Neural cell (in vitro differentiated cells): ENCODE measurements at regions not wholly inside any gene's neighbourhood (a gene's known extent, or its start where the extent isn't known, plus 50 kb on each side); places are given as distances from the start of the nearest gene placed in this dataset.

Experiments used
- H2AFZ ChIP-seq: fragments of 200-600, 300-800 bp; sonication (generic), shearing (Covaris generic); 2 replicates; pipeline ENCODE4 v1.6.0; 2014; ENCODE audit warnings: low read depth, mild to moderate bottlenecking, antibody characterized with exemption, low read length, moderate library complexity
- H3F3A ChIP-seq: fragments of 200-600 bp; shearing (Covaris generic); 2 replicates; pipeline ENCODE4 v1.6.1; 2016; ENCODE audit warnings: mild to moderate bottlenecking, moderate library complexity, mixed read lengths, antibody characterized with exemption, low read length; ENCODE audit not compliant: insufficient read depth, poor library complexity, severe bottlenecking
- H3K27ac ChIP-seq: fragments of 200-600, 300-800 bp; sonication (generic), shearing (Covaris generic); 2 replicates; pipeline ENCODE4 v1.5.1; 2014; ENCODE audit warnings: mild to moderate bottlenecking, low read length, moderate library complexity
- H3K27me3 ChIP-seq: fragments of 300-800, 200-600 bp; sonication (generic), shearing (Covaris generic); 2 replicates; pipeline ENCODE4 v1.6.0; 2014; ENCODE audit warnings: mild to moderate bottlenecking, low read depth, low read length, moderate library complexity; ENCODE audit not compliant: insufficient read depth
- H3K36me3 ChIP-seq: fragments of 300-800, 200-600 bp; sonication (generic), shearing (Covaris generic); 2 replicates; pipeline ENCODE4 v1.5.1; 2014; ENCODE audit warnings: mild to moderate bottlenecking, antibody characterized with exemption, low read length, moderate library complexity; ENCODE audit not compliant: insufficient read depth
- H3K4me2 ChIP-seq: fragments of 300-800, 200-600 bp; sonication (generic), shearing (Covaris generic); 2 replicates; pipeline ENCODE4 v1.6.0; 2014; ENCODE audit warnings: mild to moderate bottlenecking, low read length
- H3K4me3 ChIP-seq: fragments of 300-800, 200-600 bp; sonication (generic), shearing (Covaris generic); 2 replicates; pipeline ENCODE4 v1.5.1; 2014; ENCODE audit warnings: mild to moderate bottlenecking, low read length, moderate library complexity
- H3K79me2 ChIP-seq: fragments of 200-600 bp; shearing (Covaris generic); replicated peaks from 2 replicates; pipeline ENCODE4 v1.6.0; 2014; ENCODE audit warnings: mild to moderate bottlenecking, low read length, moderate library complexity; ENCODE audit not compliant: insufficient read depth
- H3K9ac ChIP-seq: fragments of 300-800, 200-600 bp; sonication (generic), shearing (Covaris generic); 2 replicates; pipeline ENCODE4 v1.6.1; 2016; ENCODE audit warnings: mild to moderate bottlenecking, low read length, mixed read lengths
- H3K9me2 ChIP-seq: fragments of 200-600 bp; shearing (Covaris generic); 2 replicates; pipeline ENCODE4 v1.6.1; 2016; ENCODE audit warnings: mild to moderate bottlenecking, low read length, mixed read lengths; ENCODE audit not compliant: insufficient read depth
- H3K9me3 ChIP-seq: fragments of 200-600, 300-800 bp; sonication (generic), shearing (Covaris generic); 2 replicates; pipeline ENCODE4 v1.6.1; 2016; ENCODE audit warnings: mild to moderate bottlenecking, mixed run types, low read length, moderate library complexity, mixed read lengths
- H4K20me1 ChIP-seq: fragments of 200-600 bp; shearing (Covaris generic); 2 replicates; pipeline ENCODE4 v1.6.1; 2016; ENCODE audit warnings: mild to moderate bottlenecking, mixed run types; ENCODE audit not compliant: insufficient read depth
- CTCF ChIP-seq: fragments of 450-650 bp; IDR thresholded peaks from 2 replicates; pipeline ENCODE4 v1.5.1; 2014; ENCODE audit warnings: antibody characterized with exemption, mild to moderate bottlenecking, moderate library complexity; ENCODE audit not compliant: poor library complexity, severe bottlenecking
- EP300 ChIP-seq: fragments of 450-650 bp; conservative IDR thresholded peaks from 2 replicates; pipeline ENCODE4 v1.6.1; 2014; ENCODE audit warnings: antibody characterized with exemption, mild to moderate bottlenecking, moderate library complexity; ENCODE audit not compliant: poor library complexity, severe bottlenecking
- EZH2 ChIP-seq: fragments of 200-600, 300-800 bp; shearing (Covaris generic), sonication (generic); IDR thresholded peaks from 2 replicates; pipeline ENCODE4 v1.6.1; 2014; ENCODE audit warnings: antibody characterized with exemption, low read length, borderline replicate concordance, mild to moderate bottlenecking; ENCODE audit not compliant: insufficient read depth, poor library complexity, severe bottlenecking
- MXI1 ChIP-seq: fragments of 450-650 bp; conservative IDR thresholded peaks from 2 replicates; pipeline ENCODE4 v1.6.1; 2014; ENCODE audit warnings: antibody characterized with exemption, mild to moderate bottlenecking; ENCODE audit not compliant: poor library complexity, severe bottlenecking
- POLR2AphosphoS5 ChIP-seq: IDR thresholded peaks from 2 replicates; pipeline ENCODE4 v1.6.1; 2012
- RAD21 ChIP-seq: fragments of 450-650 bp; conservative IDR thresholded peaks from 2 replicates; pipeline ENCODE4 v1.6.1; 2014; ENCODE audit warnings: antibody characterized with exemption, mild to moderate bottlenecking, moderate library complexity
- REST ChIP-seq: IDR thresholded peaks from 2 replicates; pipeline ENCODE4 v1.6.1; 2012; ENCODE audit warnings: borderline replicate concordance
- SMC3 ChIP-seq: fragments of 450-650 bp; conservative IDR thresholded peaks from 2 replicates; pipeline ENCODE4 v1.6.1; 2014; ENCODE audit warnings: antibody characterized with exemption, mild to moderate bottlenecking, moderate library complexity; ENCODE audit not compliant: poor library complexity
- TAF1 ChIP-seq: IDR thresholded peaks from 2 replicates; pipeline ENCODE4 v1.6.1; 2012; ENCODE audit warnings: low read depth

- Histone ChIP-seq H3K27me3 (no peaks in the 10 kb centered on the region), H3F3A (no peaks in the 10 kb centered on the region), H3K4me2 (no peak overlapping the region), H3K4me3 (no peak overlapping the region), H3K9me2 (no peaks in the 10 kb centered on the region), H3K27ac (no peak overlapping the region), H3K36me3 (peaks cover 4% of the 10 kb centered on the region), H3K9ac (no peak overlapping the region), H3K9me3 (no peaks in the 10 kb centered on the region), H2AFZ (no peak overlapping the region), H3K79me2 (no peaks in the 10 kb centered on the region), H4K20me1 (no peaks in the 10 kb centered on the region)
- TF ChIP-seq MXI1 (no peak), POLR2AphosphoS5 (no peak), SMC3 (no peak), RAD21 (no peak), EZH2 (no peak), TAF1 (no peak), EP300 (no peak), CTCF (no peak), REST (no peak)
Observed at GRCh38 chr2:196239622-196240587, 68.5 kb upstream of the STK17B start.

GRCh38 chr2:196241175-196241574, 69.8 kb upstream of the STK17B start:
- TF ChIP-seq TAF1 (no peak), POLR2AphosphoS5 (no peak), SMC3 (no peak), RAD21 (no peak), REST (no peak), MXI1 (no peak), EP300 (no peak), CTCF (no peak), EZH2 (no peak)
- no peaks in the 10 kb centered on the region for H3F3A ChIP-seq
- H3K4me3 ChIP-seq, result no peak overlapping the region
- no peaks in the 10 kb centered on the region for H3K9me2 ChIP-seq
- H3K36me3 ChIP-seq, result peaks cover 4% of the 10 kb centered on the region
- H3K79me2 ChIP-seq, result no peaks in the 10 kb centered on the region
- H3K9ac ChIP-seq, result no peak overlapping the region
- no peaks in the 10 kb centered on the region for H3K27me3 ChIP-seq
- H3K27ac ChIP-seq, result no peak overlapping the region
- H3K9me3 ChIP-seq, result no peaks in the 10 kb centered on the region
- H2AFZ ChIP-seq, result no peak overlapping the region
- H4K20me1 ChIP-seq, result no peaks in the 10 kb centered on the region
- no peak overlapping the region for H3K4me2 ChIP-seq
